ENCODE measurements at regions not wholly inside any gene's neighbourhood (a gene's known extent, or its start where the extent isn't known, plus 50 kb on each side); places are given as distances from the start of the nearest gene placed in this dataset.

- Histone ChIP-seq H3K4me3 (ENCODE audit: low read depth, low read length) (no peak overlapping the region), H3K4me1 (no peaks in the 10 kb centered on the region), H3K9me3 (no peaks in the 10 kb centered on the region), H3K27me3 (replicated peaks; ENCODE audit: control insufficient read depth, insufficient read depth, low read length) (no peaks in the 10 kb centered on the region), H3K36me3 (ENCODE audit: control insufficient read depth, insufficient read depth, low read length) (no peaks in the 10 kb centered on the region)
- intact Hi-C loops (cut with micrococcal nuclease; ENCODE audit: unreplicated experiment), result loop anchor here (5.0 kb wide), 1 partner anchor 166 kb away; no protein-coding TSS in a partner anchor
- CTCF ChIA-PET, result no interaction called here
- Mint-ChIP-seq H3K27me3 (ENCODE audit: insufficient read depth, unreplicated experiment) (no peaks in the 10 kb centered on the region), H3K4me3 (ENCODE audit: unreplicated experiment) (no peak overlapping the region), H3K4me1 (ENCODE audit: low read depth, unreplicated experiment) (no peaks in the 10 kb centered on the region), H3K36me3 (ENCODE audit: insufficient read depth, unreplicated experiment) (no peaks in the 10 kb centered on the region), H3K27ac (ENCODE audit: unreplicated experiment) (no peak overlapping the region), H3K9me3 (ENCODE audit: unreplicated experiment) (peaks cover 5% of the 10 kb centered on the region)
- DNase-seq, result no peak
- POLR2A ChIA-PET, result no interaction called here
- BruUV-seq (replicated peaks), result no TSS peak
- no peak for TF ChIP-seq CTCF (IDR thresholded peaks at IDR 0.05; ENCODE audit: insufficient read depth in 1 of 2, low read depth in 1 of 2, low read length in 1 of 2, severe bottlenecking in 1 of 2, unreplicated experiment in 1 of 2)
Observed at GRCh38 chr21:28523367-28523766, 469.3 kb downstream of the LTN1 start.

- Mint-ChIP-seq H3K27me3 (ENCODE audit: insufficient read depth, unreplicated experiment) (no peaks in the 10 kb centered on the region), H3K4me3 (ENCODE audit: unreplicated experiment) (no peak overlapping the region), H3K27ac (ENCODE audit: unreplicated experiment) (no peak overlapping the region), H3K4me1 (ENCODE audit: low read depth, unreplicated experiment) (no peaks in the 10 kb centered on the region), H3K36me3 (ENCODE audit: insufficient read depth, unreplicated experiment) (no peaks in the 10 kb centered on the region), H3K9me3 (ENCODE audit: unreplicated experiment) (no peaks in the 10 kb centered on the region)
- Histone ChIP-seq H3K9me3 (no peaks in the 10 kb centered on the region), H3K4me3 (ENCODE audit: low read depth, low read length) (no peak overlapping the region), H3K4me1 (no peaks in the 10 kb centered on the region), H3K27me3 (replicated peaks; ENCODE audit: control insufficient read depth, insufficient read depth, low read length) (no peaks in the 10 kb centered on the region), H3K36me3 (ENCODE audit: control insufficient read depth, insufficient read depth, low read length) (no peaks in the 10 kb centered on the region)
- CTCF ChIA-PET, result interaction anchor here (0.6 to 1.4 kb wide), 2 partner anchors 223 to 822 kb away, joined by 3 to 7 read pairs; no protein-coding TSS in a partner anchor
- peak; percentile 35 to 42 for TF ChIP-seq CTCF (IDR thresholded peaks at IDR 0.05; ENCODE audit: insufficient read depth in 1 of 2, low read depth in 1 of 2, low read length in 1 of 2, severe bottlenecking in 1 of 2, unreplicated experiment in 1 of 2)
- POLR2A ChIA-PET, result no interaction called here
- no TSS peak for BruUV-seq (replicated peaks)
- intact Hi-C loops (cut with micrococcal nuclease; ENCODE audit: unreplicated experiment), result loop anchor here (5.0 kb wide), 1 partner anchor 165 kb away; no protein-coding TSS in a partner anchor
- peak in 1 of 2 experiments; percentile 12 for DNase-seq
Observed at GRCh38 chr21:28522014-28522799, 470.5 kb downstream of the LTN1 start.

GRCh38 chr21:28518630-28519029, 474.0 kb downstream of the LTN1 start:
- H3K36me3 ChIP-seq (ENCODE audit: control insufficient read depth, insufficient read depth, low read length), result no peaks in the 10 kb centered on the region
- Mint-ChIP-seq H3K4me3 (ENCODE audit: unreplicated experiment) (no peak overlapping the region), H3K27me3 (ENCODE audit: insufficient read depth, unreplicated experiment) (no peaks in the 10 kb centered on the region), H3K9me3 (ENCODE audit: unreplicated experiment) (no peaks in the 10 kb centered on the region), H3K36me3 (ENCODE audit: insufficient read depth, unreplicated experiment) (no peaks in the 10 kb centered on the region), H3K4me1 (ENCODE audit: low read depth, unreplicated experiment) (no peaks in the 10 kb centered on the region), H3K27ac (ENCODE audit: unreplicated experiment) (no peak overlapping the region)
- DNase-seq, result no peak
- H3K4me3 ChIP-seq (ENCODE audit: low read depth, low read length), result no peak overlapping the region
- POLR2A ChIA-PET, result no interaction called here
- H3K27me3 ChIP-seq (replicated peaks; ENCODE audit: control insufficient read depth, insufficient read depth, low read length), result no peaks in the 10 kb centered on the region
- no peaks in the 10 kb centered on the region for H3K9me3 ChIP-seq
- CTCF ChIA-PET, result interaction anchor here (1.2 kb wide), 1 partner anchor 226 kb away, joined by 8 read pairs; no protein-coding TSS in a partner anchor
- intact Hi-C loops (cut with micrococcal nuclease; ENCODE audit: unreplicated experiment), result loop anchor here (10.0 kb wide), 2 partner anchors 136 to 184 kb away; no protein-coding TSS in a partner anchor
- H3K4me1 ChIP-seq, result no peaks in the 10 kb centered on the region
- no TSS peak for BruUV-seq (replicated peaks)
- TF ChIP-seq CTCF (IDR thresholded peaks at IDR 0.05; ENCODE audit: insufficient read depth in 1 of 2, low read depth in 1 of 2, low read length in 1 of 2, severe bottlenecking in 1 of 2, unreplicated experiment in 1 of 2), result no peak

All from Caco-2 (cell line).